GM10248 (cell line): ENCODE measurements at regions not wholly inside any gene's neighbourhood (a gene's known extent, or its start where the extent isn't known, plus 50 kb on each side); places are given as distances from the start of the nearest gene placed in this dataset.

Experiments
- CTCF ChIA-PET: fragments of 300-600 bp; sonication (Branson Sonifier 250); formaldehyde crosslinking; extraction: SDS; loops from one replicate; lab custom pipeline; 2021; ENCODE audit warnings: antibody characterized with exemption; lab: Yijun Ruan, JAX
- POLR2A ChIA-PET: fragments of 350-650 bp; sonication (Branson Sonifier 250); formaldehyde crosslinking; extraction: SDS; loops from one replicate; lab custom pipeline; 2020; ENCODE audit warnings: antibody characterized with exemption; lab: Yijun Ruan, JAX
- DNase-seq: peaks from one replicate; pipeline ENCODE4 v3.0.0; 2012; ENCODE audit errors: extremely low spot score
- TF ChIP-seq, protein P1 (sequence below): IDR thresholded peaks from 2 replicates; pipeline ENCODE4 v1.5.1; 2012; ENCODE audit warnings: mild to moderate bottlenecking, low read depth; ENCODE audit errors: extremely low read depth, missing control alignments, control extremely low read depth

GRCh38 chrX:78378476-78379115 lies 51.2 kb upstream of the CYSLTR1 start:
- TF ChIP-seq, protein P1, sequence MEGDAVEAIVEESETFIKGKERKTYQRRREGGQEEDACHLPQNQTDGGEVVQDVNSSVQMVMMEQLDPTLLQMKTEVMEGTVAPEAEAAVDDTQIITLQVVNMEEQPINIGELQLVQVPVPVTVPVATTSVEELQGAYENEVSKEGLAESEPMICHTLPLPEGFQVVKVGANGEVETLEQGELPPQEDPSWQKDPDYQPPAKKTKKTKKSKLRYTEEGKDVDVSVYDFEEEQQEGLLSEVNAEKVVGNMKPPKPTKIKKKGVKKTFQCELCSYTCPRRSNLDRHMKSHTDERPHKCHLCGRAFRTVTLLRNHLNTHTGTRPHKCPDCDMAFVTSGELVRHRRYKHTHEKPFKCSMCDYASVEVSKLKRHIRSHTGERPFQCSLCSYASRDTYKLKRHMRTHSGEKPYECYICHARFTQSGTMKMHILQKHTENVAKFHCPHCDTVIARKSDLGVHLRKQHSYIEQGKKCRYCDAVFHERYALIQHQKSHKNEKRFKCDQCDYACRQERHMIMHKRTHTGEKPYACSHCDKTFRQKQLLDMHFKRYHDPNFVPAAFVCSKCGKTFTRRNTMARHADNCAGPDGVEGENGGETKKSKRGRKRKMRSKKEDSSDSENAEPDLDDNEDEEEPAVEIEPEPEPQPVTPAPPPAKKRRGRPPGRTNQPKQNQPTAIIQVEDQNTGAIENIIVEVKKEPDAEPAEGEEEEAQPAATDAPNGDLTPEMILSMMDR = no peak
- DNase-seq = no peak
- POLR2A ChIA-PET = no interaction called here
- CTCF ChIA-PET = interaction anchor here (0.7 kb wide), 1 partner anchor 152 kb away, joined by 3 read pairs; no protein-coding TSS in a partner anchor
